IMR-90 (cell line): ENCODE measurements at regions not wholly inside any gene's neighbourhood (a gene's known extent, or its start where the extent isn't known, plus 50 kb on each side); places are given as distances from the start of the nearest gene placed in this dataset.

Source experiments
- ATAC-seq: fragments of 200-7000 bp; cut with Tn5 transposase; 2 replicates; pipeline ENCODE4 v1.9.1; 2020; ENCODE audit warnings: low read depth, mild to moderate bottlenecking, moderate library complexity
- BruUV-seq: library from RNA; stranded (reverse); fragments of 400-500 nt; replicated peaks from 2 replicates; lab custom pipeline; 2021; lab: Mats Ljungman, UMichigan
- CTCF ChIA-PET: fragments of 300-600 bp; formaldehyde crosslinking; extraction: SDS; loops from one replicate; lab custom pipeline; 2021; ENCODE audit warnings: antibody characterized with exemption; lab: Yijun Ruan, JAX
- POLR2A ChIA-PET: fragments of 300-600 bp; sonication (Branson Sonifier 250); formaldehyde crosslinking; loops from one replicate; lab custom pipeline; 2022; ENCODE audit warnings: antibody characterized with exemption; ENCODE audit not compliant: unreplicated experiment; lab: Charles Lee
- DNase-seq: peaks from one replicate; pipeline ENCODE4 v3.0.0; 2013
- H2AFZ ChIP-seq: replicated peaks from 2 replicates; pipeline ENCODE3; 2013; ENCODE audit warnings: low read length, mild to moderate bottlenecking; ENCODE audit not compliant: poor library complexity
- H2AK5ac ChIP-seq: 2 replicates; pipeline ENCODE4 v1.6.1; 2013; ENCODE audit warnings: low read depth, low read length, inconsistent platforms
- H2AK9ac ChIP-seq: replicated peaks from 2 replicates; pipeline ENCODE3; 2013; ENCODE audit warnings: mild to moderate bottlenecking, low read depth, low read length, moderate library complexity; ENCODE audit not compliant: poor library complexity
- H2BK120ac ChIP-seq: 2 replicates; pipeline ENCODE4 v1.6.1; 2013; ENCODE audit warnings: low read depth, low read length, inconsistent platforms
- H2BK15ac ChIP-seq: 3 replicates; pipeline ENCODE4 v1.6.1; 2013; ENCODE audit warnings: low read depth, low read length, inconsistent platforms
- H2BK20ac ChIP-seq: 2 replicates; pipeline ENCODE4 v1.6.1; 2013; ENCODE audit warnings: low read depth, mild to moderate bottlenecking, inconsistent platforms, low read length, moderate library complexity
- H2BK5ac ChIP-seq: 2 replicates; pipeline ENCODE4 v1.6.1; 2013; ENCODE audit warnings: mild to moderate bottlenecking, low read depth, low read length, inconsistent platforms; ENCODE audit not compliant: poor library complexity, severe bottlenecking
- H3K14ac ChIP-seq: replicated peaks from 2 replicates; pipeline ENCODE4 v1.6.1; 2013; ENCODE audit warnings: low read depth, low read length, inconsistent platforms
- H3K18ac ChIP-seq: 2 replicates; pipeline ENCODE4 v1.6.1; 2013; ENCODE audit warnings: low read depth, low read length, control low read depth
- H3K23ac ChIP-seq: 2 replicates; pipeline ENCODE4 v1.6.1; 2013; ENCODE audit warnings: low read depth, low read length, inconsistent platforms
- H3K27ac ChIP-seq: 2 replicates; pipeline ENCODE4 v1.5.1; 2013; ENCODE audit warnings: mild to moderate bottlenecking, control low read depth, low read length; ENCODE audit not compliant: insufficient read depth
- H3K27me3 ChIP-seq: 2 replicates; pipeline ENCODE4 v1.6.1; 2013; ENCODE audit warnings: low read length; ENCODE audit not compliant: control insufficient read depth, insufficient read depth
- H3K36me3 ChIP-seq: 2 replicates; pipeline ENCODE4 v1.6.1; 2013; ENCODE audit warnings: low read length, mixed read lengths; ENCODE audit not compliant: control insufficient read depth, insufficient read depth
- H3K4ac ChIP-seq: 2 replicates; pipeline ENCODE4 v1.6.1; 2013; ENCODE audit warnings: low read depth, low read length, inconsistent platforms
- H3K4me1 ChIP-seq: 2 replicates; pipeline ENCODE4 v1.6.1; 2013; ENCODE audit warnings: low read length, mixed read lengths; ENCODE audit not compliant: control insufficient read depth, insufficient read depth
- H3K4me2 ChIP-seq: 2 replicates; pipeline ENCODE4 v1.6.1; 2013; ENCODE audit warnings: low read depth, mild to moderate bottlenecking, control low read depth, low read length, moderate library complexity
- H3K4me3 ChIP-seq: 2 replicates; pipeline ENCODE4 v1.5.1; 2013; ENCODE audit warnings: low read depth, mild to moderate bottlenecking, control low read depth, low read length, moderate library complexity; ENCODE audit not compliant: insufficient read depth
- H3K56ac ChIP-seq: 2 replicates; pipeline ENCODE4 v1.6.1; 2013; ENCODE audit warnings: low read length, inconsistent platforms; ENCODE audit not compliant: insufficient read depth; ENCODE audit errors: extremely low read depth
- H3K79me1 ChIP-seq, 2 experiments: 2 replicates each; pipeline ENCODE4 v1.6.1; 2013; ENCODE audit warnings: low read length in 2 of 2, inconsistent platforms in 1 of 2, low read depth in 1 of 2
- H3K9ac ChIP-seq: 2 replicates; pipeline ENCODE4 v1.6.1; 2013; ENCODE audit warnings: low read depth, low read length, control low read depth
- H3K9me1 ChIP-seq: 2 replicates; pipeline ENCODE4 v1.6.1; 2013; ENCODE audit warnings: low read length, inconsistent platforms; ENCODE audit not compliant: insufficient read depth
- H3K9me3 ChIP-seq: 2 replicates; pipeline ENCODE4 v1.6.1; 2013; ENCODE audit warnings: low read length; ENCODE audit not compliant: control insufficient read depth, insufficient read depth
- H4K20me1 ChIP-seq: 2 replicates; pipeline ENCODE4 v1.6.1; 2013; ENCODE audit warnings: low read length, inconsistent platforms; ENCODE audit not compliant: insufficient read depth
- H4K5ac ChIP-seq: 2 replicates; pipeline ENCODE4 v1.6.1; 2013; ENCODE audit warnings: mild to moderate bottlenecking, low read depth, low read length, control low read depth
- H4K8ac ChIP-seq, 2 experiments: 2 replicates each; pipeline ENCODE4 v1.6.1; 2013; ENCODE audit warnings: low read depth in 2 of 2, low read length in 2 of 2, control low read depth in 1 of 2, inconsistent platforms in 1 of 2
- H4K91ac ChIP-seq: 2 replicates; pipeline ENCODE4 v1.6.1; 2013; ENCODE audit warnings: low read depth, low read length, inconsistent platforms; ENCODE audit not compliant: insufficient read depth
- BHLHE40 ChIP-seq: fragments of 150-350 bp; IDR thresholded peaks from 2 replicates; pipeline ENCODE4 v1.6.1; 2016; ENCODE audit warnings: mild to moderate bottlenecking, low read depth, low read length
- CEBPB ChIP-seq: IDR thresholded peaks from 2 replicates; pipeline ENCODE4 v1.6.1; 2012; ENCODE audit warnings: low read depth, low read length, improper control_type of control experiment
- CHD1 ChIP-seq: IDR thresholded peaks from 2 replicates; pipeline ENCODE4 v1.6.1; 2012; ENCODE audit warnings: low read depth, low read length, improper control_type of control experiment
- FOS ChIP-seq: fragments of 150-350 bp; IDR thresholded peaks from 2 replicates; pipeline ENCODE4 v1.6.1; 2016; ENCODE audit warnings: low read depth, low read length
- MAFK ChIP-seq: IDR thresholded peaks from 2 replicates; pipeline ENCODE4 v1.6.1; 2012; ENCODE audit warnings: low read depth, low read length, improper control_type of control experiment
- MAZ ChIP-seq: IDR thresholded peaks from 2 replicates; pipeline ENCODE4 v1.6.1; 2012; ENCODE audit warnings: low read depth, mild to moderate bottlenecking, low read length, improper control_type of control experiment, moderate library complexity, borderline replicate concordance
- MXI1 ChIP-seq: IDR thresholded peaks from 2 replicates; pipeline ENCODE4 v1.6.1; 2012; ENCODE audit warnings: low read depth, mild to moderate bottlenecking, low read length, moderate library complexity, borderline replicate concordance
- NFE2L2 ChIP-seq: fragments of 150-350 bp; IDR thresholded peaks from 2 replicates; pipeline ENCODE4 v1.6.1; 2016; ENCODE audit warnings: low read depth, mild to moderate bottlenecking, low read length
- POLR2A ChIP-seq: IDR thresholded peaks from 2 replicates; pipeline ENCODE4 v1.6.1; 2012; ENCODE audit warnings: mild to moderate bottlenecking, low read depth, low read length
- RAD21 ChIP-seq: IDR thresholded peaks from 2 replicates; pipeline ENCODE4 v1.6.1; 2012; ENCODE audit warnings: low read length, improper control_type of control experiment
- RCOR1 ChIP-seq: IDR thresholded peaks from 2 replicates; pipeline ENCODE4 v1.6.1; 2012; ENCODE audit warnings: mild to moderate bottlenecking, low read length, improper control_type of control experiment; ENCODE audit not compliant: insufficient replicate concordance
- RFX5 ChIP-seq: IDR thresholded peaks from 2 replicates; pipeline ENCODE4 v1.8.0; 2012; ENCODE audit warnings: low read depth, mild to moderate bottlenecking, low read length, moderate library complexity
- SMC3 ChIP-seq: fragments of 150-350 bp; IDR thresholded peaks from 2 replicates; pipeline ENCODE4 v1.6.1; 2016; ENCODE audit warnings: low read depth, mild to moderate bottlenecking, antibody characterized with exemption, low read length, moderate library complexity
- WGBS, 2 experiments: methylation state at CpG; one replicate each; pipeline versions ENCODE4 v1.1.5 to v1.1.7; 2013; ENCODE audit warnings: missing lambda C conversion rate in 2 of 2; ENCODE audit not compliant: insufficient read length in 1 of 2; ENCODE audit errors: extremely low coverage in 2 of 2; 5-methylcytosine and 5-hydroxymethylcytosine counted together
- dilution Hi-C: fragments of 300-500 bp; cut with HindIII; formaldehyde crosslinking; loops from one replicate; pipeline ENCODE4 v1.14.3; 2018; ENCODE audit warnings: low sequenced_read_pairs; ENCODE audit not compliant: unreplicated experiment
- in situ Hi-C: fragments of 300-500 bp; cut with MboI; formaldehyde crosslinking; loops from 3 replicates; pipeline ENCODE4 v1.14.3; 2019; ENCODE audit warnings: low sequenced_read_pairs, inconsistent platforms, mixed read lengths
- intact Hi-C: fragments of 100-400 bp; cut with micrococcal nuclease; formaldehyde crosslinking; loops from 2 replicates; pipeline ENCODE4 v1.10.0; 2022
- TF ChIP-seq, protein P1 (sequence below): conservative IDR thresholded peaks from 2 replicates; pipeline ENCODE4 v1.5.1; 2012; ENCODE audit warnings: mild to moderate bottlenecking, low read depth, low read length, improper control_type of control experiment
- TF ChIP-seq, protein P2 (sequence below): fragments of 150-350 bp; IDR thresholded peaks from 2 replicates; pipeline ENCODE4 v1.6.1; 2017; ENCODE audit warnings: mild to moderate bottlenecking, antibody characterized with exemption, low read length, low read depth
- TF ChIP-seq, protein P3 (sequence below): fragments of 150-350 bp; IDR thresholded peaks from 2 replicates; pipeline ENCODE4 v1.6.1; 2016; ENCODE audit warnings: low read depth, mild to moderate bottlenecking, low read length, moderate library complexity, borderline replicate concordance

DNA sequence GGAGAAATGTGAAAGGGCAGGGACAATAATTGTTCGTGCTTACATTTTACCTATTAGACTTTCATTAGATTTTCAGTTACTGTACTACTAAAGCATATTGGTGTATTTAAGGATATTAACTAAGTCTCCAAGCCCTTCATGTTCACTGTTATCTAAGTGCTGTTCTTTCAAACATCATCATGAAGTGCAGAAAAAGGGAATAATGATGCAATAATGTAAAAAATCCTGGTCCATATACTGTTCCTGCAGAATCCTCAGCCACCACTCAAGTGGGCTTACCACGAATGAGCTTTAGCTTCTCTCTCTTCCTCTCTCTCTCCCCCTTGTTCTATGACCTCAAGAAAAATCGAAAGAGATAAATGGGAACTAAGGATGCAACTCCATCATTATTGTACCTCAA, 600.7 kb downstream of the UTRN start:
- DNase-seq = no peak

More for the DNA sequence above, 600.7 kb downstream of the UTRN start:
- Histone ChIP-seq H3K9ac (no peak overlapping the region), H2AK9ac (no peak overlapping the region), H2BK5ac (no peak overlapping the region), H3K79me1 (no peaks in the 10 kb centered on the region), H4K5ac (no peak overlapping the region), H3K36me3 (no peaks in the 10 kb centered on the region), H3K4me2 (no peak overlapping the region), H3K18ac (no peak overlapping the region), H2AFZ (no peak overlapping the region), H3K23ac (no peak overlapping the region), H2AK5ac (no peak overlapping the region), H4K91ac (no peak overlapping the region), H3K27me3 (no peaks in the 10 kb centered on the region), H3K27ac (no peak overlapping the region), H3K56ac (no peak overlapping the region), H4K8ac (no peak overlapping the region), H3K9me3 (no peaks in the 10 kb centered on the region), H2BK120ac (no peak overlapping the region), H2BK15ac (no peak overlapping the region), H3K14ac (no peak overlapping the region), H4K20me1 (no peaks in the 10 kb centered on the region), H3K9me1 (no peaks in the 10 kb centered on the region), H3K4ac (no peak overlapping the region), H3K4me3 (no peak overlapping the region), H3K4me1 (no peaks in the 10 kb centered on the region), H2BK20ac (no peak overlapping the region)
- ATAC-seq = no peak
- ChIA-PET CTCF (no interaction called here), POLR2A (no interaction called here)
- dilution Hi-C loops (no loop called here), in situ Hi-C loops (no loop called here), intact Hi-C loops (no loop called here)
- no TSS peak for BruUV-seq
- WGBS, 2 experiments = no CpG with 5 or more reads among the region's 3 CpGs
- no peak for TF ChIP-seq BHLHE40
- no peak for TF ChIP-seq CEBPB
- TF ChIP-seq FOS = no peak
- TF ChIP-seq MAZ = no peak
- no peak for TF ChIP-seq NFE2L2
- no peak for TF ChIP-seq CHD1
- TF ChIP-seq POLR2A = no peak
- no peak for TF ChIP-seq MAFK
- no peak for TF ChIP-seq RFX5
- no peak for TF ChIP-seq SMC3
- TF ChIP-seq, protein P1, sequence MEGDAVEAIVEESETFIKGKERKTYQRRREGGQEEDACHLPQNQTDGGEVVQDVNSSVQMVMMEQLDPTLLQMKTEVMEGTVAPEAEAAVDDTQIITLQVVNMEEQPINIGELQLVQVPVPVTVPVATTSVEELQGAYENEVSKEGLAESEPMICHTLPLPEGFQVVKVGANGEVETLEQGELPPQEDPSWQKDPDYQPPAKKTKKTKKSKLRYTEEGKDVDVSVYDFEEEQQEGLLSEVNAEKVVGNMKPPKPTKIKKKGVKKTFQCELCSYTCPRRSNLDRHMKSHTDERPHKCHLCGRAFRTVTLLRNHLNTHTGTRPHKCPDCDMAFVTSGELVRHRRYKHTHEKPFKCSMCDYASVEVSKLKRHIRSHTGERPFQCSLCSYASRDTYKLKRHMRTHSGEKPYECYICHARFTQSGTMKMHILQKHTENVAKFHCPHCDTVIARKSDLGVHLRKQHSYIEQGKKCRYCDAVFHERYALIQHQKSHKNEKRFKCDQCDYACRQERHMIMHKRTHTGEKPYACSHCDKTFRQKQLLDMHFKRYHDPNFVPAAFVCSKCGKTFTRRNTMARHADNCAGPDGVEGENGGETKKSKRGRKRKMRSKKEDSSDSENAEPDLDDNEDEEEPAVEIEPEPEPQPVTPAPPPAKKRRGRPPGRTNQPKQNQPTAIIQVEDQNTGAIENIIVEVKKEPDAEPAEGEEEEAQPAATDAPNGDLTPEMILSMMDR = no peak
- TF ChIP-seq RCOR1 = no peak
- TF ChIP-seq, protein P2, sequence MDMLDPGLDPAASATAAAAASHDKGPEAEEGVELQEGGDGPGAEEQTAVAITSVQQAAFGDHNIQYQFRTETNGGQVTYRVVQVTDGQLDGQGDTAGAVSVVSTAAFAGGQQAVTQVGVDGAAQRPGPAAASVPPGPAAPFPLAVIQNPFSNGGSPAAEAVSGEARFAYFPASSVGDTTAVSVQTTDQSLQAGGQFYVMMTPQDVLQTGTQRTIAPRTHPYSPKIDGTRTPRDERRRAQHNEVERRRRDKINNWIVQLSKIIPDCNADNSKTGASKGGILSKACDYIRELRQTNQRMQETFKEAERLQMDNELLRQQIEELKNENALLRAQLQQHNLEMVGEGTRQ = no peak
- TF ChIP-seq, protein P3, sequence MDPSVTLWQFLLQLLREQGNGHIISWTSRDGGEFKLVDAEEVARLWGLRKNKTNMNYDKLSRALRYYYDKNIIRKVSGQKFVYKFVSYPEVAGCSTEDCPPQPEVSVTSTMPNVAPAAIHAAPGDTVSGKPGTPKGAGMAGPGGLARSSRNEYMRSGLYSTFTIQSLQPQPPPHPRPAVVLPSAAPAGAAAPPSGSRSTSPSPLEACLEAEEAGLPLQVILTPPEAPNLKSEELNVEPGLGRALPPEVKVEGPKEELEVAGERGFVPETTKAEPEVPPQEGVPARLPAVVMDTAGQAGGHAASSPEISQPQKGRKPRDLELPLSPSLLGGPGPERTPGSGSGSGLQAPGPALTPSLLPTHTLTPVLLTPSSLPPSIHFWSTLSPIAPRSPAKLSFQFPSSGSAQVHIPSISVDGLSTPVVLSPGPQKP = no peak
- no peak for TF ChIP-seq RAD21
- TF ChIP-seq MXI1 = no peak
